CD4-positive, alpha-beta T cell (primary cell): ENCODE measurements at regions not wholly inside any gene's neighbourhood (a gene's known extent, or its start where the extent isn't known, plus 50 kb on each side); places are given as distances from the start of the nearest gene placed in this dataset.

Experiments used
- ATAC-seq: fragments of 200-7000 bp; cut with Tn5 transposase; one replicate; pipeline ENCODE4 v1.10.0; 2022; ENCODE audit warnings: mild to moderate bottlenecking; ENCODE audit not compliant: poor library complexity
- CTCF ChIA-PET: fragments of 350-600 bp; sonication (Branson Sonifier 250); formaldehyde crosslinking; loops from one replicate; lab custom pipeline; 2021; ENCODE audit warnings: antibody characterized with exemption, inconsistent platforms; lab: Charles Lee
- POLR2A ChIA-PET: fragments of 350-600 bp; sonication (Branson Sonifier 250); formaldehyde crosslinking; loops from one replicate; lab custom pipeline; 2021; ENCODE audit warnings: antibody characterized with exemption, inconsistent platforms; lab: Charles Lee
- DNase-seq, 14 experiments: peaks; one replicate each; pipeline ENCODE4 v3.0.0-alpha.2; 2013 to 2020; ENCODE audit warnings: mixed read lengths in 2 of 14
- H3K27ac ChIP-seq, 2 donors: one replicate each; pipeline versions ENCODE4 v1.5.1 to v1.7.0; 2013; ENCODE audit warnings: low read length in 2 of 2, low read depth in 1 of 2, mild to moderate bottlenecking in 1 of 2
- H3K27me3 ChIP-seq, 2 experiments: 1 replicate in 1 of 2; 2 replicates in 1 of 2; pipeline versions ENCODE4 v1.6.1 to v1.7.0; 2013; ENCODE audit warnings: low read length in 2 of 2, control low read depth in 1 of 2, mild to moderate bottlenecking in 1 of 2, moderate library complexity in 1 of 2; ENCODE audit not compliant: insufficient read depth in 2 of 2, control insufficient read depth in 1 of 2
- H3K36me3 ChIP-seq: one replicate; pipeline ENCODE4 v1.6.1; 2013; ENCODE audit warnings: low read length, control low read depth; ENCODE audit not compliant: insufficient read depth
- H3K4me1 ChIP-seq: one replicate; pipeline ENCODE4 v1.6.1; 2013; ENCODE audit warnings: low read length, control low read depth; ENCODE audit not compliant: insufficient read depth
- H3K4me3 ChIP-seq: one replicate; pipeline ENCODE4 v1.5.1; 2013; ENCODE audit warnings: mild to moderate bottlenecking, low read length, moderate library complexity
- H3K9me3 ChIP-seq, 2 experiments: 1 replicate in 1 of 2; 2 replicates in 1 of 2; pipeline versions ENCODE4 v1.6.1 to v1.7.0; 2013; ENCODE audit warnings: low read length in 2 of 2, mild to moderate bottlenecking in 2 of 2, control low read depth in 1 of 2, moderate library complexity in 1 of 2; ENCODE audit not compliant: control insufficient read depth in 1 of 2, insufficient read depth in 1 of 2
- H3K27ac Mint-ChIP-seq: one replicate; pipeline ENCODE4 v1.8.0; 2020; ENCODE audit warnings: mixed read lengths
- H3K27me3 Mint-ChIP-seq: one replicate; pipeline ENCODE4 v1.8.0; 2021; ENCODE audit warnings: mixed read lengths
- H3K36me3 Mint-ChIP-seq: one replicate; pipeline ENCODE4 v1.8.0; 2021; ENCODE audit warnings: low read depth, mixed read lengths
- H3K4me1 Mint-ChIP-seq: one replicate; pipeline ENCODE4 v1.8.0; 2021; ENCODE audit warnings: low read depth, mixed read lengths
- H3K4me3 Mint-ChIP-seq: one replicate; pipeline ENCODE4 v1.8.0; 2020; ENCODE audit warnings: mild to moderate bottlenecking, mixed read lengths
- H3K9me3 Mint-ChIP-seq: one replicate; pipeline ENCODE4 v1.8.0; 2020; ENCODE audit warnings: mixed read lengths
- intact Hi-C, 2 experiments: fragments of 100-400 bp; cut with DNase I in 1 of 2; cut with micrococcal nuclease in 1 of 2; formaldehyde crosslinking; loops; one replicate each; pipeline versions ENCODE4 v1.15.1 to v1.9.0; 2023 to 2025; cut with DNase I, micrococcal nuclease
- TF ChIP-seq, protein P1 (sequence below): fragments of 200-600 bp; IDR thresholded peaks from one replicate; pipeline ENCODE4 v1.8.0; 2022; ENCODE audit warnings: antibody characterized with exemption, mild to moderate bottlenecking

DNA sequence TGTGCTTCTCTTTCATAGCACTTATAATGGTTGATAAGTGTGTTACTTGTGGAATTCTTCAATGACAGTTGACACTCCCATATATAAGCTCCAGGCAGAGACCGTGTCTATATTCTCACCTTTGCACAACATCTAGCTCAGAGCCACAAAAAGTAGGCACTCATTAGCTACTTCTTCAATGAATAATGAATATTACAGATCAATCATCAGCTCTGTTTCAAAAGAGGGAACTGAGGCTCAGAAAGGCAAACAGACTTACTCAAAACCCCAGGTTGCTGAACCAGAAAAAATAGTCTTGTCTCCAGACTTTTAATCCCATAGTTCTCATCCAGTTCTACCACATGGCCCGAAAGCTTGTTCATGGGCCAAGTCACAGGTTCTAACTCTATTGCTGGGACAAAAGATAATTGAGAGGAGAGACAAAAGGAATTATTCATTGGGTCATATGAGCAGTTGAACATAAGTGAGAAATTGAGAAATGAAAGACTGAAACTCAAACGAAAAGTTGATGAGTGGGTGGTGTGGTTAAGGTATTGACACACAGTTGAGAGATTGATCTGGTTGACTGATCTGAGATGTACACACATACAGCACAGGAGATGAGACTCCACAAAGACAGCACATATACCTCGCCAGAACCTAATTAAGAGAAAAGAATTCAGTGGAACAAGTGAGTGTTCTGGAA, 381.6 kb downstream of the EFNA5 start:
- intact Hi-C loops, result no loop called here
- H3K36me3 Mint-ChIP-seq, result no peaks in the 10 kb centered on the region
- no peak for DNase-seq
- no peak overlapping the region for H3K27ac Mint-ChIP-seq
- no peaks in the 10 kb centered on the region for H3K4me1 Mint-ChIP-seq
- H3K27ac ChIP-seq, result no peak overlapping the region
- no peaks in the 10 kb centered on the region for H3K9me3 Mint-ChIP-seq
- no peaks in the 10 kb centered on the region for H3K9me3 ChIP-seq
- no peak for ATAC-seq
- no peaks in the 10 kb centered on the region for H3K36me3 ChIP-seq
- ChIA-PET POLR2A (no interaction called here), CTCF (no interaction called here)
- TF ChIP-seq, protein P1, sequence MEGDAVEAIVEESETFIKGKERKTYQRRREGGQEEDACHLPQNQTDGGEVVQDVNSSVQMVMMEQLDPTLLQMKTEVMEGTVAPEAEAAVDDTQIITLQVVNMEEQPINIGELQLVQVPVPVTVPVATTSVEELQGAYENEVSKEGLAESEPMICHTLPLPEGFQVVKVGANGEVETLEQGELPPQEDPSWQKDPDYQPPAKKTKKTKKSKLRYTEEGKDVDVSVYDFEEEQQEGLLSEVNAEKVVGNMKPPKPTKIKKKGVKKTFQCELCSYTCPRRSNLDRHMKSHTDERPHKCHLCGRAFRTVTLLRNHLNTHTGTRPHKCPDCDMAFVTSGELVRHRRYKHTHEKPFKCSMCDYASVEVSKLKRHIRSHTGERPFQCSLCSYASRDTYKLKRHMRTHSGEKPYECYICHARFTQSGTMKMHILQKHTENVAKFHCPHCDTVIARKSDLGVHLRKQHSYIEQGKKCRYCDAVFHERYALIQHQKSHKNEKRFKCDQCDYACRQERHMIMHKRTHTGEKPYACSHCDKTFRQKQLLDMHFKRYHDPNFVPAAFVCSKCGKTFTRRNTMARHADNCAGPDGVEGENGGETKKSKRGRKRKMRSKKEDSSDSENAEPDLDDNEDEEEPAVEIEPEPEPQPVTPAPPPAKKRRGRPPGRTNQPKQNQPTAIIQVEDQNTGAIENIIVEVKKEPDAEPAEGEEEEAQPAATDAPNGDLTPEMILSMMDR, result no peak
- H3K27me3 ChIP-seq, result no peaks in the 10 kb centered on the region
- no peak overlapping the region for H3K4me3 ChIP-seq
- H3K4me1 ChIP-seq, result no peaks in the 10 kb centered on the region
- H3K4me3 Mint-ChIP-seq, result no peak overlapping the region
- H3K27me3 Mint-ChIP-seq, result peaks cover 4% of the 10 kb centered on the region

DNA sequence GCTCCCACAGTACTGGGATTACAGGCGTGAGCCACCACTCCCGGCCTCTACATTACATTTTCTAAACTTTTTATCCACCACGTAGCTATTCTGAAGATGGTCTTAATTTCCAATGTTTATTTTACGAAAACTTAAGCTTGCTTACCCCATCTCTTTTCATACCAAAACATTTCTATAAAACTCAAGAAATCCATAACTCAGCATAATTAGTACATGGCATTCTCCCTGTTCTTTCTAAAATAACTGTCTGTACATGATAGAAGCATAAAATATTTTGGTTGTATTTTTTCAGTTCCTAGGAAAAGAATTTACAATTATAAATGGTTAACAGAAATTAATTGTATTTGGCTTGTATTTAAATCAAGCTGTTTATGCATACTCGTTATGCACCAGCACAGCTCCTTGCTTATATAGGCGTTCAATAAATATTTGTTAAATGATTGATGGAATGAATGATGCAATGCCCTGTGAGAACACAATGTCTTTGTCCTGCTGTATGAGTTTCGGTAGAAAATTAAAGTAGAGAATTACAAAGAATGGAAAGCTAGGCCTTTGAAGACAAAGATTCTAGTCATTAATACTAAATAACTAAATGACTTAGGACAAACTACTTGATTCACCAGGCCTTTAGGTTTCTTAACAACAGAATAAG, 384.2 kb downstream of the EFNA5 start:
- peaks cover 4% of the 10 kb centered on the region for H3K27me3 Mint-ChIP-seq
- Histone ChIP-seq H3K27ac (no peak overlapping the region), H3K4me3 (no peak overlapping the region), H3K9me3 (no peaks in the 10 kb centered on the region), H3K36me3 (no peaks in the 10 kb centered on the region), H3K27me3 (no peaks in the 10 kb centered on the region), H3K4me1 (no peaks in the 10 kb centered on the region)
- no peak overlapping the region for H3K27ac Mint-ChIP-seq
- no peaks in the 10 kb centered on the region for H3K9me3 Mint-ChIP-seq
- TF ChIP-seq, protein P1, result no peak
- no peaks in the 10 kb centered on the region for H3K4me1 Mint-ChIP-seq
- H3K4me3 Mint-ChIP-seq, result no peak overlapping the region
- DNase-seq (no peak), ATAC-seq (no peak)
- CTCF ChIA-PET, result no interaction called here
- H3K36me3 Mint-ChIP-seq, result no peaks in the 10 kb centered on the region
- POLR2A ChIA-PET, result no interaction called here
- intact Hi-C loops, result no loop called here

DNA sequence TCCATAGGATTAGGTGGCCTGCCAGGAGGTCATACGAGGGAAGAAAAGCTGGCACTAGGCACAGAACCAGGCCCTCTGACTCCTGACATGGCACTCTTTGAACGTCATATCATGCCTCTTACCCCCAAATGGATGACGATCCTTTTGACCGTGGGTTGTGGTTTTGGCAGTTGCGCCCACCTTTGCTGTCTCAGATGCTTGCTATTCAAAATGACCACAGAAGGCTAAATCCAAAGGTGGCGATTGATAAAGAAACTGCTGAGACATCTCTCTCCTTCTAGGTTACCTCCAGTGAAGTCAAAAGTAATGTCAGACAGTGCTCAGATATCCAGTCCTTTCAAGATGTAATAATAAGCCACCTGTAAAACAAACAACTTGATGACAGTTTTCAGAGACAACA, 385.0 kb downstream of the EFNA5 start:
- Histone ChIP-seq H3K9me3 (no peaks in the 10 kb centered on the region), H3K36me3 (no peaks in the 10 kb centered on the region), H3K27ac (no peak overlapping the region), H3K27me3 (no peaks in the 10 kb centered on the region), H3K4me1 (no peaks in the 10 kb centered on the region), H3K4me3 (no peak overlapping the region)
- ChIA-PET POLR2A (no interaction called here), CTCF (no interaction called here)
- Mint-ChIP-seq H3K27ac (no peak overlapping the region), H3K36me3 (no peaks in the 10 kb centered on the region), H3K9me3 (no peaks in the 10 kb centered on the region), H3K4me1 (no peaks in the 10 kb centered on the region), H3K4me3 (no peak overlapping the region), H3K27me3 (peaks cover 4% of the 10 kb centered on the region)
- TF ChIP-seq, protein P1, result no peak
- DNase-seq, result no peak
- intact Hi-C loops, result no loop called here
- no peak for ATAC-seq
